ENCODE measurements at regions not wholly inside any gene's neighbourhood (a gene's known extent, or its start where the extent isn't known, plus 50 kb on each side); places are given as distances from the start of the nearest gene placed in this dataset.

- no peak for TF ChIP-seq POLR2AphosphoS5 (IDR thresholded peaks at IDR 0.05; ENCODE audit: low read depth, low read length)
- no peak for TF ChIP-seq TAF1 (IDR thresholded peaks at IDR 0.05; ENCODE audit: low read depth, low read length)
- TF ChIP-seq POLR2A (IDR thresholded peaks at IDR 0.05; ENCODE audit: low read depth, low read length) = no peak
- no peak for TF ChIP-seq SPI1 (IDR thresholded peaks at IDR 0.05; ENCODE audit: low read depth, low read length)
- TF ChIP-seq PAX5 (IDR thresholded peaks at IDR 0.05; ENCODE audit: insufficient read depth, low read length, severe bottlenecking) = no peak
- no peak for TF ChIP-seq POU2F2 (IDR thresholded peaks at IDR 0.05; ENCODE audit: low read depth, low read length)
Measured at GRCh38 chr3:157922614-157923013, 183.6 kb downstream of the SHOX2 start.

All from GM12891 (cell line).